B cell (primary cell): ENCODE measurements at regions not wholly inside any gene's neighbourhood (a gene's known extent, or its start where the extent isn't known, plus 50 kb on each side); places are given as distances from the start of the nearest gene placed in this dataset.

ENCODE experiments used
- ATAC-seq: fragments of 200-7000 bp; cut with Tn5 transposase; one replicate; pipeline ENCODE4 v1.10.0; 2021; ENCODE audit warnings: low read depth, mild to moderate bottlenecking, moderate number of reproducible peaks, moderate library complexity
- CTCF ChIA-PET: fragments of 350-600 bp; sonication (Branson Sonifier 250); formaldehyde crosslinking; loops from one replicate; lab custom pipeline; 2021; ENCODE audit warnings: antibody characterized with exemption, inconsistent platforms; lab: Charles Lee
- POLR2A ChIA-PET: fragments of 350-600 bp; sonication (Branson Sonifier 250); formaldehyde crosslinking; loops from one replicate; lab custom pipeline; 2021; ENCODE audit warnings: antibody characterized with exemption; lab: Charles Lee
- DNase-seq: peaks from one replicate; pipeline ENCODE4 v3.0.0; 2013
- H2AFZ ChIP-seq: 2 replicates; pipeline ENCODE4 v1.6.1; 2012; ENCODE audit warnings: mild to moderate bottlenecking, low read depth, low read length; ENCODE audit not compliant: insufficient read depth, poor library complexity, severe bottlenecking
- H3K27ac ChIP-seq, 2 donors: 1 replicate in 1 of 2; 2 replicates in 1 of 2; pipeline ENCODE4 v1.5.1; 2012 to 2013; ENCODE audit warnings: low read length in 2 of 2, mild to moderate bottlenecking in 2 of 2, moderate library complexity in 1 of 2
- H3K27me3 ChIP-seq, 4 experiments: fragments of 200-600 bp in 1 of 4; sonication (generic) in 1 of 4; replicated peaks in 1 of 4; 1 replicate in 2 of 4; 2 replicates in 2 of 4; pipeline versions ENCODE4 v1.6.1 to v1.7.0; 2013 to 2016; ENCODE audit warnings: low read length in 3 of 4, mild to moderate bottlenecking in 2 of 4, mixed read lengths in 1 of 4, moderate library complexity in 1 of 4; ENCODE audit not compliant: insufficient read depth in 4 of 4, control insufficient read depth in 3 of 4; ENCODE audit errors: control extremely low read depth in 1 of 4
- H3K36me3 ChIP-seq, 2 experiments: replicated peaks in 1 of 2; 1 replicate in 1 of 2; 2 replicates in 1 of 2; pipeline versions ENCODE4 v1.6.1 to v1.7.1; 2013; ENCODE audit warnings: low read length in 1 of 2; ENCODE audit not compliant: insufficient read depth in 2 of 2, control insufficient read depth in 1 of 2; ENCODE audit errors: control extremely low read depth in 1 of 2, extremely low read depth in 1 of 2
- H3K4me1 ChIP-seq, 2 donors: fragments of 200-600 bp in 1 of 2; sonication (generic) in 1 of 2; 1 replicate in 1 of 2; 2 replicates in 1 of 2; pipeline versions ENCODE4 v1.5.1 to v1.6.1; 2013 to 2017; ENCODE audit warnings: low read length in 2 of 2; ENCODE audit not compliant: control insufficient read depth in 2 of 2, insufficient read depth in 2 of 2
- H3K4me2 ChIP-seq: replicated peaks from 2 replicates; pipeline ENCODE3; 2012; ENCODE audit warnings: mild to moderate bottlenecking, low read depth, low read length; ENCODE audit not compliant: poor library complexity, severe bottlenecking
- H3K4me3 ChIP-seq, 5 experiments: fragments of 200-600 bp in 1 of 5; sonication (generic) in 1 of 5; 1 replicate in 3 of 5; 2 replicates in 2 of 5; pipeline versions ENCODE4 v1.5.1 to v1.7.0; 2011 to 2016; ENCODE audit warnings: low read length in 4 of 5, mild to moderate bottlenecking in 4 of 5, low read depth in 2 of 5, control low read depth in 1 of 5, moderate library complexity in 1 of 5; ENCODE audit not compliant: insufficient read depth in 1 of 5; ENCODE audit errors: control extremely low read depth in 1 of 5, extremely low read depth in 1 of 5
- H3K79me2 ChIP-seq: fragments of 200-600 bp; sonication (generic); one replicate; pipeline ENCODE4 v1.6.0; 2016; ENCODE audit warnings: low read length; ENCODE audit not compliant: control insufficient read depth, insufficient read depth
- H3K9ac ChIP-seq: fragments of 200-600 bp; sonication (generic); 2 replicates; pipeline ENCODE4 v1.6.1; 2017; ENCODE audit warnings: mild to moderate bottlenecking, low read length, moderate library complexity
- H3K9me3 ChIP-seq, 3 donors: one replicate each; pipeline versions ENCODE4 v1.6.1 to v1.7.1; 2013; ENCODE audit warnings: low read length in 2 of 3; ENCODE audit not compliant: control insufficient read depth in 2 of 3, insufficient read depth in 1 of 3; ENCODE audit errors: control extremely low read depth in 1 of 3
- H4K20me1 ChIP-seq: 2 replicates; pipeline ENCODE4 v1.6.0; 2012; ENCODE audit warnings: mild to moderate bottlenecking, low read length; ENCODE audit not compliant: insufficient read depth, control insufficient read depth, poor library complexity, severe bottlenecking
- H3K27ac Mint-ChIP-seq: one replicate; pipeline ENCODE4 v1.8.0; 2021; ENCODE audit warnings: mixed read lengths
- H3K27me3 Mint-ChIP-seq: one replicate; pipeline ENCODE4 v1.8.0; 2021; ENCODE audit warnings: mixed read lengths
- H3K4me1 Mint-ChIP-seq: one replicate; pipeline ENCODE4 v1.8.0; 2021; ENCODE audit warnings: mixed read lengths
- H3K4me3 Mint-ChIP-seq: one replicate; pipeline ENCODE4 v1.8.0; 2021; ENCODE audit warnings: mixed read lengths
- H3K9me3 Mint-ChIP-seq: one replicate; pipeline ENCODE4 v1.8.0; 2022; ENCODE audit warnings: mixed read lengths; ENCODE audit not compliant: insufficient read depth
- EZH2 ChIP-seq: IDR thresholded peaks from 2 replicates; pipeline ENCODE4 v1.6.1; 2012; ENCODE audit warnings: borderline replicate concordance, low read depth, mild to moderate bottlenecking, moderate library complexity, low read length; ENCODE audit not compliant: insufficient read depth, poor library complexity, severe bottlenecking
- WGBS: methylation state at CpG from one replicate; pipeline ENCODE4 v1.1.5; 2013; ENCODE audit warnings: missing lambda C conversion rate; ENCODE audit not compliant: insufficient coverage; 5-methylcytosine and 5-hydroxymethylcytosine counted together
- intact Hi-C: fragments of 100-400 bp; cut with micrococcal nuclease; formaldehyde crosslinking; loops from one replicate; pipeline ENCODE4 v1.10.0; 2022
- TF ChIP-seq, protein P1 (sequence below): fragments of 200-600 bp; IDR thresholded peaks from one replicate; pipeline ENCODE4 v1.8.0; 2022; ENCODE audit warnings: antibody characterized with exemption, mild to moderate bottlenecking

DNA sequence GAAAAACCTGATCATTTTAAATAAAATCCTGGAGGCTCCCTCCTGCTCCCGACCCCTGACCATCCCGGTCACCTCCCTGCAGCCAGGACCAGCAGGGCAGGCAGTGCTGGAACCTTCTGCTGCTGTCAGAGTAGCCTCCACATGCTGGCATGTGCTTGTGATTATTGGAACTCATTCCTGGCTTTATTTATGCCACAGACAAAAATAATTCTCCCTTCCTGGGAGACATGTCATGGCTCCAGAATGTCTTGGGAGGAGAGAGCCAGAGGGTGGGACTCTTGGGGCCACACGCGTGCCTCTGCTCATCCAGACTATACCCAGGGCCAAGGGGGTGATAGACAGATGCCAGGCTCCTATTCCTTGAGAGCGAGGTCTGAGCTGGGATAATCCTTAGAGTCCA, 183.6 kb upstream of the RAB4A start:
- intact Hi-C loops: no loop called here
- Mint-ChIP-seq H3K27ac (no peak overlapping the region), H3K9me3 (peaks cover 7% of the 10 kb centered on the region), H3K27me3 (peaks cover 24% of the 10 kb centered on the region), H3K4me3 (no peak overlapping the region), H3K4me1 (peaks cover 5% of the 10 kb centered on the region)
- ChIA-PET CTCF (no interaction called here), POLR2A (no interaction called here)
- TF ChIP-seq, protein P1, sequence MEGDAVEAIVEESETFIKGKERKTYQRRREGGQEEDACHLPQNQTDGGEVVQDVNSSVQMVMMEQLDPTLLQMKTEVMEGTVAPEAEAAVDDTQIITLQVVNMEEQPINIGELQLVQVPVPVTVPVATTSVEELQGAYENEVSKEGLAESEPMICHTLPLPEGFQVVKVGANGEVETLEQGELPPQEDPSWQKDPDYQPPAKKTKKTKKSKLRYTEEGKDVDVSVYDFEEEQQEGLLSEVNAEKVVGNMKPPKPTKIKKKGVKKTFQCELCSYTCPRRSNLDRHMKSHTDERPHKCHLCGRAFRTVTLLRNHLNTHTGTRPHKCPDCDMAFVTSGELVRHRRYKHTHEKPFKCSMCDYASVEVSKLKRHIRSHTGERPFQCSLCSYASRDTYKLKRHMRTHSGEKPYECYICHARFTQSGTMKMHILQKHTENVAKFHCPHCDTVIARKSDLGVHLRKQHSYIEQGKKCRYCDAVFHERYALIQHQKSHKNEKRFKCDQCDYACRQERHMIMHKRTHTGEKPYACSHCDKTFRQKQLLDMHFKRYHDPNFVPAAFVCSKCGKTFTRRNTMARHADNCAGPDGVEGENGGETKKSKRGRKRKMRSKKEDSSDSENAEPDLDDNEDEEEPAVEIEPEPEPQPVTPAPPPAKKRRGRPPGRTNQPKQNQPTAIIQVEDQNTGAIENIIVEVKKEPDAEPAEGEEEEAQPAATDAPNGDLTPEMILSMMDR: no peak
- no peak for TF ChIP-seq EZH2
- Histone ChIP-seq H3K9me3 (peaks cover 0 to 10% (median 0%) of the 10 kb centered on the region in 3 donors), H3K4me3 (no peak overlapping the region), H3K79me2 (no peaks in the 10 kb centered on the region), H3K36me3 (no peaks in the 10 kb centered on the region), H3K4me1 (peaks cover 4 to 8% of the 10 kb centered on the region in 2 donors), H2AFZ (no peak overlapping the region), H4K20me1 (no peaks in the 10 kb centered on the region), H3K27me3 (peaks cover 0 to 3% (median 0%) of the 10 kb centered on the region in 4 experiments), H3K4me2 (no peak overlapping the region), H3K9ac (no peak overlapping the region), H3K27ac (no peak overlapping the region)
- WGBS: 87% methylated on average over 4 of the region's 5 CpGs
- no peak for ATAC-seq
- no peak for DNase-seq

DNA sequence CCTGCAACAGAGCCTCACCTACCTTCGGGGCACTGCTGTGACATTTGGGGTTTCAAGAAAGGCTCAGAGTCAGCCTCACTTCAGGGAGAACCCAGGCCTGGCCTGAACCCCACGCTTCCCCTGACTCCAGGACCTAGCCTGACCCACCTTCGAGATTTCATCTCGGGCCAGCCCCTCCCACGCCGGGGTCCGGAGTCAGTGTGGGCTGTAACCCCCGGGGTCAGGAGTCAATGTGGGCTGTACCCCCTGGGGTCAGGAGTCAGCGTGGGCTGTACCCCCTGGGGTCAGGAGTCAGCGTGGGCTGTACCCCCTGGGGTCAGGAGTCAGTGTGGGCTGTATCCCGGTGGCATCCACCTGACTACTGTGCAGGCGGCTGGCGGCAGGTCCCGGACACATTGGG, 183.0 kb upstream of the RAB4A start:
- no peak for TF ChIP-seq EZH2
- TF ChIP-seq, protein P1: no peak
- no peak overlapping the region for H3K27ac Mint-ChIP-seq
- H3K4me3 Mint-ChIP-seq: no peak overlapping the region
- Histone ChIP-seq H3K9me3 (peaks cover 0 to 7% (median 0%) of the 10 kb centered on the region in 3 donors), H3K79me2 (no peaks in the 10 kb centered on the region), H2AFZ (no peak overlapping the region), H3K27me3 (peaks cover 0 to 3% (median 0%) of the 10 kb centered on the region in 4 experiments), H3K36me3 (no peaks in the 10 kb centered on the region), H3K9ac (no peak overlapping the region), H4K20me1 (no peaks in the 10 kb centered on the region), H3K4me1 (peaks cover 10 to 14% of the 10 kb centered on the region in 2 donors), H3K27ac (no peak overlapping the region), H3K4me2 (no peak overlapping the region), H3K4me3 (no peak overlapping the region)
- H3K4me1 Mint-ChIP-seq: peaks cover 11% of the 10 kb centered on the region
- intact Hi-C loops: no loop called here
- ChIA-PET POLR2A (no interaction called here), CTCF (no interaction called here)
- 95% methylated on average over 14 of the region's 14 CpGs for WGBS
- H3K9me3 Mint-ChIP-seq: peaks cover 5% of the 10 kb centered on the region
- ATAC-seq: no peak
- DNase-seq: no peak
- peaks cover 19% of the 10 kb centered on the region for H3K27me3 Mint-ChIP-seq
